PC-9 (cell line): ENCODE measurements at regions not wholly inside any gene's neighbourhood (a gene's known extent, or its start where the extent isn't known, plus 50 kb on each side); places are given as distances from the start of the nearest gene placed in this dataset.

Experiments
- BruUV-seq: library from RNA; stranded (reverse); fragments of 400-500 nt; replicated peaks from 2 replicates; lab custom pipeline; 2021; lab: Mats Ljungman, UMichigan
- CTCF ChIA-PET: fragments of 300-600 bp; sonication (Branson Sonifier 250); formaldehyde crosslinking; loops from one replicate; lab custom pipeline; 2022; ENCODE audit warnings: antibody characterized with exemption; lab: Charles Lee
- POLR2A ChIA-PET: fragments of 300-600 bp; sonication (Branson Sonifier 250); formaldehyde crosslinking; loops from one replicate; lab custom pipeline; 2022; ENCODE audit warnings: antibody characterized with exemption; ENCODE audit not compliant: unreplicated experiment; lab: Charles Lee
- DNase-seq, 2 experiments: peaks; one replicate each; pipeline versions ENCODE4 v3.0.0 to v3.0.0-alpha.2; 2015 to 2022; ENCODE audit warnings: mixed read lengths in 1 of 2
- H2AFZ ChIP-seq: fragments of 200-600 bp; sonication (generic); 2 replicates; pipeline ENCODE4 v1.8.1; 2017; ENCODE audit warnings: antibody characterized with exemption
- H3F3A ChIP-seq: fragments of 200-600 bp; sonication (generic); 2 replicates; pipeline ENCODE4 v1.8.1; 2017; ENCODE audit warnings: antibody characterized with exemption, mild to moderate bottlenecking, low read depth; ENCODE audit not compliant: insufficient read depth
- H3K27ac ChIP-seq: fragments of 200-600 bp; sonication (generic); 2 replicates; pipeline ENCODE4 v1.6.1; 2016; ENCODE audit warnings: mixed run types
- H3K27me3 ChIP-seq: fragments of 200-600 bp; sonication (generic); 2 replicates; pipeline ENCODE4 v1.6.1; 2016; ENCODE audit warnings: low read depth, mixed run types; ENCODE audit not compliant: insufficient read depth
- H3K36me3 ChIP-seq: fragments of 200-600 bp; sonication (generic); 2 replicates; pipeline ENCODE4 v1.6.1; 2016; ENCODE audit warnings: low read depth, mixed run types
- H3K4me1 ChIP-seq: fragments of 200-600 bp; sonication (generic); replicated peaks from 2 replicates; pipeline ENCODE4 v1.6.1; 2016; ENCODE audit warnings: mixed run types; ENCODE audit not compliant: insufficient read depth
- H3K4me2 ChIP-seq: fragments of 200-600 bp; sonication (generic); 2 replicates; pipeline ENCODE4 v1.6.1; 2017; ENCODE audit warnings: mixed run types
- H3K4me3 ChIP-seq: fragments of 200-600 bp; sonication (generic); 2 replicates; pipeline ENCODE4 v1.6.1; 2016; ENCODE audit warnings: mixed run types
- H3K79me2 ChIP-seq: fragments of 200-600 bp; sonication (generic); 2 replicates; pipeline ENCODE4 v1.6.1; 2017; ENCODE audit warnings: low read depth, mixed run types
- H3K9me2 ChIP-seq: fragments of 200-600 bp; sonication (generic); 2 replicates; pipeline ENCODE4 v1.8.1; 2017; ENCODE audit warnings: mild to moderate bottlenecking; ENCODE audit not compliant: insufficient read depth
- H3K9me3 ChIP-seq: fragments of 200-600 bp; sonication (generic); 2 replicates; pipeline ENCODE4 v1.8.1; 2016; ENCODE audit warnings: low read depth; ENCODE audit not compliant: insufficient read depth
- H4K20me1 ChIP-seq: fragments of 200-600 bp; sonication (generic); 2 replicates; pipeline ENCODE4 v1.8.1; 2017; ENCODE audit not compliant: insufficient read depth
- CTCF ChIP-seq: fragments of 200-600 bp; sonication (generic); conservative IDR thresholded peaks from 2 replicates; pipeline ENCODE4 v1.6.1; 2017; ENCODE audit warnings: mixed run types, antibody characterized with exemption, mild to moderate bottlenecking, moderate library complexity
- EZH2 ChIP-seq: fragments of 200-600 bp; sonication (generic); IDR thresholded peaks from 2 replicates; pipeline ENCODE4 v1.8.0; 2017; ENCODE audit warnings: antibody characterized with exemption, low read depth
- intact Hi-C: fragments of 100-400 bp; cut with micrococcal nuclease; formaldehyde crosslinking; loops from one replicate; pipeline ENCODE4 v1.10.0; 2022; ENCODE audit not compliant: unreplicated experiment

- DNase-seq, result no peak
- no TSS peak for BruUV-seq
- TF ChIP-seq EZH2, result no peak
- no peak for TF ChIP-seq CTCF
Measured at GRCh38 chr9:23382418-23382817, 443.6 kb downstream of the ELAVL2 start.

DNA sequence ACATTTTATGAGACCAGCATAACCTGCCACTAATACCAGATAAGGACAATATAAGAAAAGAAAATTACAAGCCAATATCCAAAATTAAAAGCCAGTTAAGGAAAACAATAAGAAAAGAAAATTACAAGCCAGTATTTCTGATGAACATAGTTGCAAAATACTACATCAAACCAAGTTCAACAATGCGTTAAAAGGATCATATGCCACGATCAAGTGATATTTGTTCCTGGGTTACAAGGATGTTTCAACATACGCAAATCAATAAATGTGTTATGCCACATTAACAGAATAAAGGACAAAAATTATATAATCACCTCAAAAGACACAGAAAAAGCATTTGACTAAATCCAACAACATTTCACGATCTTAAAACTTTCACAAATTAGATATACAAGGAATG, 431.9 kb downstream of the ELAVL2 start:
- Histone ChIP-seq H3K4me1 (no peaks in the 10 kb centered on the region), H3K79me2 (no peaks in the 10 kb centered on the region), H3K27me3 (no peaks in the 10 kb centered on the region), H3F3A (no peaks in the 10 kb centered on the region), H2AFZ (no peak overlapping the region), H3K9me2 (no peaks in the 10 kb centered on the region), H3K4me3 (no peak overlapping the region), H4K20me1 (no peaks in the 10 kb centered on the region), H3K27ac (no peak overlapping the region), H3K36me3 (no peaks in the 10 kb centered on the region), H3K9me3 (no peaks in the 10 kb centered on the region), H3K4me2 (no peak overlapping the region)
- POLR2A ChIA-PET, result no interaction called here
- no peak for DNase-seq
- CTCF ChIA-PET, result no interaction called here
- intact Hi-C loops, result no loop called here
- no TSS peak for BruUV-seq
- TF ChIP-seq CTCF (no peak), EZH2 (no peak)

More at GRCh38 chr9:23382418-23382817, 443.6 kb downstream of the ELAVL2 start:
- POLR2A ChIA-PET, result no interaction called here
- no peaks in the 10 kb centered on the region for H4K20me1 ChIP-seq
- H3K27ac ChIP-seq, result no peak overlapping the region
- no peaks in the 10 kb centered on the region for H3K27me3 ChIP-seq
- CTCF ChIA-PET, result no interaction called here
- H3K4me1 ChIP-seq, result no peaks in the 10 kb centered on the region
- H3K9me2 ChIP-seq, result no peaks in the 10 kb centered on the region
- H3K36me3 ChIP-seq, result no peaks in the 10 kb centered on the region
- H3K4me3 ChIP-seq, result no peak overlapping the region
- no peak overlapping the region for H3K4me2 ChIP-seq
- H2AFZ ChIP-seq, result no peak overlapping the region
- H3F3A ChIP-seq, result no peaks in the 10 kb centered on the region
- no peaks in the 10 kb centered on the region for H3K9me3 ChIP-seq
- H3K79me2 ChIP-seq, result no peaks in the 10 kb centered on the region
- intact Hi-C loops, result no loop called here

DNA sequence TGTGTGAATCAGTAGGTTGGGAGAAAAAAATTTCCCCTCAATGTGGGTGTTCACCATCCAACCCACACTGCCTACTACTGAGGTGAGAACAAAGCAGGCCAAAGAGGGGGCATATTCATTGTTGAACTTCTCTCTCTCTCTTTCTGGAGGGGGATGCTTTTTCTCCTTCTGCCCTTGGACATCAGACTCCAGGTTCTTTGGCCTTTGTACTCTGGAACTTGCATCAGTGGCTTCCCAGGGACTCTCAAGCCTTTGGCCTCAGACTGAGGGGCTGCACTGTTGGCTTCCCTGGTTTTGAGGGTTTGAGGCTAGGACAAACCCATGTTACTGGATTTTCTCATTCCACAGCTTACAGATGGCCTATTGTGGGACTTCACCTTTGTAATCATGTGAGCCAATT, 417.2 kb downstream of the ELAVL2 start:
- Histone ChIP-seq H3K4me3 (no peak overlapping the region), H3K36me3 (no peaks in the 10 kb centered on the region), H3K9me2 (no peaks in the 10 kb centered on the region), H3K27me3 (no peaks in the 10 kb centered on the region), H3K9me3 (no peaks in the 10 kb centered on the region), H2AFZ (no peak overlapping the region), H3F3A (no peaks in the 10 kb centered on the region), H4K20me1 (no peaks in the 10 kb centered on the region), H3K4me1 (no peaks in the 10 kb centered on the region), H3K27ac (no peak overlapping the region), H3K4me2 (no peak overlapping the region), H3K79me2 (no peaks in the 10 kb centered on the region)
- CTCF ChIA-PET, result no interaction called here
- intact Hi-C loops, result no loop called here
- no TSS peak for BruUV-seq
- POLR2A ChIA-PET, result no interaction called here
- no peak for DNase-seq
- TF ChIP-seq CTCF (no peak), EZH2 (no peak)
